ENCODE measurements at regions not wholly inside any gene's neighbourhood (a gene's known extent, or its start where the extent isn't known, plus 50 kb on each side); places are given as distances from the start of the nearest gene placed in this dataset.

DNA sequence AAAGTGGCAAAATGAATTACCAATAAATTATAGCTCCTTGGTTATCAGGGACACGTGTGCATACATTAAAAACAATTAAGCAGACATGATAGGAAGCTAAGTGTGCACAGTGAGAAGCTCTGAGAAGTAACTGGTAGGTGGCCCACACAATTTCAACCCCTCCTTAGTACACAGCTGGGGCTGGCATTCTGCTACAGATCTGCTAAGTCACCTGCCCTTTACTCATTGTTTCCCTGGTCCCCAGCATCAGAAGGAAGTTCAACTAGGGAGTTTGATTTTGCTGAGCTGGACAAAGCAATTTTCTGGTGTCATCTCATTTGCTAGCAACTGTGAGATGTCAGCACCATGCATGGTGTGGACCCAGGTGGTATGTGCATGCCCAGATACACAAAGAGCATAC, 424.1 kb upstream of the NPVF start:
- intact Hi-C loops (cut with DNase I; ENCODE audit: low total_unique reads): no loop called here
- Histone ChIP-seq H3K27me3 (no peaks in the 10 kb centered on the region), H3K9me3 (no peaks in the 10 kb centered on the region), H3K36me3 (ENCODE audit: low read depth, missing control alignments) (no peaks in the 10 kb centered on the region), H3K27ac (no peak overlapping the region), H3K4me1 (no peaks in the 10 kb centered on the region), H3K4me3 (no peak overlapping the region)
- no peak for DNase-seq
- WGBS, 2 donors: 80 to 92% methylated on average over 1 of the region's 1 CpG
- TF ChIP-seq POLR2A (IDR thresholded peaks at IDR 0.05): no peak
- TF ChIP-seq, protein P1, sequence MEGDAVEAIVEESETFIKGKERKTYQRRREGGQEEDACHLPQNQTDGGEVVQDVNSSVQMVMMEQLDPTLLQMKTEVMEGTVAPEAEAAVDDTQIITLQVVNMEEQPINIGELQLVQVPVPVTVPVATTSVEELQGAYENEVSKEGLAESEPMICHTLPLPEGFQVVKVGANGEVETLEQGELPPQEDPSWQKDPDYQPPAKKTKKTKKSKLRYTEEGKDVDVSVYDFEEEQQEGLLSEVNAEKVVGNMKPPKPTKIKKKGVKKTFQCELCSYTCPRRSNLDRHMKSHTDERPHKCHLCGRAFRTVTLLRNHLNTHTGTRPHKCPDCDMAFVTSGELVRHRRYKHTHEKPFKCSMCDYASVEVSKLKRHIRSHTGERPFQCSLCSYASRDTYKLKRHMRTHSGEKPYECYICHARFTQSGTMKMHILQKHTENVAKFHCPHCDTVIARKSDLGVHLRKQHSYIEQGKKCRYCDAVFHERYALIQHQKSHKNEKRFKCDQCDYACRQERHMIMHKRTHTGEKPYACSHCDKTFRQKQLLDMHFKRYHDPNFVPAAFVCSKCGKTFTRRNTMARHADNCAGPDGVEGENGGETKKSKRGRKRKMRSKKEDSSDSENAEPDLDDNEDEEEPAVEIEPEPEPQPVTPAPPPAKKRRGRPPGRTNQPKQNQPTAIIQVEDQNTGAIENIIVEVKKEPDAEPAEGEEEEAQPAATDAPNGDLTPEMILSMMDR (IDR thresholded peaks at IDR 0.05): no peak

DNA sequence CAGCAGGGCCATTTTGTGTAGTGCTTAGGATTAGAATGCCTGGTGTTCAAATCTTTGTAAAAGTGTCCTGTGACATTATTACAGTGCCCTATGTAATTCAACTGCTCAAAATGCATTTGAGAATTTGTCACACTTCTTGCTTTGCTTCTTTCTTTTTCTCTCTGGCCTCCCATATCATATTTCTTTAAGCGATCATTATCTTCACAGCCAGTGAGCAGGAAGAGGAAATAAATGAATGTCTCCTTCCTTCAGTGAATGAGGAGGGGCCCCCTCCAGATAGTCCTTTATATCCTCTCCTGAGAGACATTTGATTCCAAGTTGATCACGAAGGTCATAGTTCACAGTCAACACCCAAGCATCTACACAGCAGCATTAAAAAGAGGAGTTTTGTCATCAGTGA, 425.1 kb upstream of the NPVF start:
- Histone ChIP-seq H3K36me3 (ENCODE audit: low read depth, missing control alignments) (no peaks in the 10 kb centered on the region), H3K9me3 (no peaks in the 10 kb centered on the region), H3K27ac (no peak overlapping the region), H3K4me3 (no peak overlapping the region), H3K27me3 (no peaks in the 10 kb centered on the region), H3K4me1 (no peaks in the 10 kb centered on the region)
- WGBS, 2 donors: 75 to 92% methylated on average over 2 of the region's 2 CpGs
- TF ChIP-seq POLR2A (IDR thresholded peaks at IDR 0.05): no peak
- TF ChIP-seq, protein P1 (IDR thresholded peaks at IDR 0.05): no peak
- intact Hi-C loops (cut with DNase I; ENCODE audit: low total_unique reads): no loop called here
- no peak for DNase-seq

DNA sequence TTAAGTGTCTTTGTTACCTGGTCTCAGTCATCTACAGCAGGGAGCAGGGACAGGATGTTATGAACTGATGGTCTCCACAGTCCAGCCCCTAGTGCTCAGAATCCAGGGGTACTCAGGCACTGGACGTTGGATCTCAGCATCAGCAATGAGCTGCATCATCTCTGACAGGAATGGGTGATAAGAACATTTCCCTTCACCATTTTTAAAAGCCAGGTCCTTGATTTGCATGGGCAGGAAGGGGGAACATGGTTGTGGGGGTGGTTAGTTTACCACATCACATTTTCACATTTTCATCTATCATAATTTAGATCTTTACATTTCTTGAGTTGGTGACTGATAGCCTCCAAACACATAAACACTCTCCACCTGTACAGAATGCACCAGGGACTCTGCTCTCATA, 427.8 kb upstream of the NPVF start:
- Histone ChIP-seq H3K36me3 (ENCODE audit: low read depth, missing control alignments) (no peaks in the 10 kb centered on the region), H3K27me3 (no peaks in the 10 kb centered on the region), H3K9me3 (no peaks in the 10 kb centered on the region), H3K4me3 (no peak overlapping the region), H3K4me1 (no peaks in the 10 kb centered on the region), H3K27ac (peak overlapping the region in 1 of 2 donors; percentile 4)
- no peak for DNase-seq
- WGBS, 2 donors: 68 to 77% methylated on average over 1 of the region's 1 CpG
- TF ChIP-seq POLR2A (IDR thresholded peaks at IDR 0.05): no peak
- TF ChIP-seq, protein P1 (IDR thresholded peaks at IDR 0.05): no peak
- intact Hi-C loops (cut with DNase I; ENCODE audit: low total_unique reads): no loop called here

DNA sequence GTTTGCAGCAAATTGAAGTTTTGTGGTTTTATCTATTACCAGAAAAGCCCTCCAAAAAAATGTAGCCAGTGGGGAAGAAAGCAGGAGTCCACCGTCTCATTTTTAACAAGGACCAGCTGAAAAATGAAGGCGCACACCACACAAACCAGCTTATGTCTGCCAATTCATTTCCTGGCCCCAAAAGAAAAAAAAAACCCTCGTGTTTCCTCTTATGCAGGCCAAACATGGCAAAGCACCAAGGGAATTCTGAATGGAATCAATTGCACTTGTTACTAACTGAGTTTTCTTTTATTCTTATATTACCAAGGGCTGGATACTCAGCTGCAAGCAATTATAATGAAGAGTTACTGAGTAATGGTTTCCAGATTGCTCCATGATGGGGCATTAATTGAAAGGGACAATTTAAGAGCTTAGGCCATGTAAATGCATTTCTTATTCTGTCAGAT, 428.3 kb upstream of the NPVF start:
- DNase-seq: no peak
- H3K4me3 ChIP-seq: no peak overlapping the region
- 46 to 47% methylated on average over 3 of the region's 3 CpGs for WGBS, 2 donors
- H3K36me3 ChIP-seq (ENCODE audit: low read depth, missing control alignments): no peaks in the 10 kb centered on the region
- no peaks in the 10 kb centered on the region for H3K27me3 ChIP-seq
- H3K4me1 ChIP-seq: no peaks in the 10 kb centered on the region
- TF ChIP-seq, protein P1 (IDR thresholded peaks at IDR 0.05): no peak
- TF ChIP-seq POLR2A (IDR thresholded peaks at IDR 0.05): no peak
- H3K9me3 ChIP-seq: no peaks in the 10 kb centered on the region
- intact Hi-C loops (cut with DNase I; ENCODE audit: low total_unique reads): no loop called here
- H3K27ac ChIP-seq: peak overlapping the region in 1 of 2 donors; percentile 4

DNA sequence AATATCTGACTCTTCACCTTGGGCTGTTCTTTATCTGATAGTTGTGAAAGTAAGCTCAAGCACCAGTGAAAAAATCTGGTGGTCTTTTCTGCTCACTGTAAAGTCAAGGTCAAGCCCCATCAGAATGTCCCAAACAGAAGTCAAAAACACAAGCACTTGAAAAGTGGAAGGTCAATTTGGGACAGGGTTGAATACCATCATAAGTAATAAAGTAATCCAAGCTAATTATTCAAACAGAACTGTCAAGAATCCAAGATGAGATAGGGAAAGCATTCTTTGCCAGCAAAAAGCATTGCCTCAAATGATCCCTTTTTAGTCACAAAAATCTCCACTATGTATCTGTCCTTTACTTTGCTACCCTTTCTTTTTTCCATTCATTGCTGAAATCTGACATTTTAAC, 430.1 kb upstream of the NPVF start:
- no peak for DNase-seq
- Histone ChIP-seq H3K9me3 (no peaks in the 10 kb centered on the region), H3K27me3 (no peaks in the 10 kb centered on the region), H3K4me1 (peaks cover 9% of the 10 kb centered on the region), H3K4me3 (no peak overlapping the region), H3K36me3 (ENCODE audit: low read depth, missing control alignments) (no peaks in the 10 kb centered on the region), H3K27ac (peak overlapping the region in 1 of 2 donors; percentile 87)
- intact Hi-C loops (cut with DNase I; ENCODE audit: low total_unique reads): no loop called here
- no peak for TF ChIP-seq POLR2A (IDR thresholded peaks at IDR 0.05)
- TF ChIP-seq, protein P1 (IDR thresholded peaks at IDR 0.05): no peak

Measured in testis (tissue), 2 donors.